Right lobe of liver (tissue), 6 donors: ENCODE measurements at regions not wholly inside any gene's neighbourhood (a gene's known extent, or its start where the extent isn't known, plus 50 kb on each side); places are given as distances from the start of the nearest gene placed in this dataset.
A peak's percentile ranks its signal among the peaks of the same experiment; 100 is the strongest.

Experiments
- ATAC-seq, 4 donors: fragments of 200-7000 bp; cut with Tn5 transposase; one replicate each; pipeline ENCODE4 v1.9.1; 2020; ENCODE audit warnings: mild to moderate bottlenecking in 4 of 4, moderate library complexity in 4 of 4
- DNase-seq, 3 donors: peaks; one replicate each; pipeline ENCODE4 v3.0.0-alpha.2; 2020
- H3K27ac ChIP-seq, 3 donors: fragments of 200-600 bp; one replicate each; pipeline ENCODE4 v1.8.0; 2022
- H3K27me3 ChIP-seq, 2 donors: fragments of 200-600 bp; one replicate each; pipeline ENCODE4 v1.8.0; 2022
- H3K36me3 ChIP-seq, 4 donors: fragments of 200-600 bp; sonication (generic) in 1 of 4; one replicate each; pipeline versions ENCODE4 v1.5.1 to v1.8.0; 2017 to 2022; ENCODE audit warnings: control low read depth in 1 of 4
- H3K4me1 ChIP-seq, 4 donors: fragments of 200-600 bp; sonication (generic) in 1 of 4; one replicate each; pipeline versions ENCODE4 v1.5.1 to v1.8.0; 2017 to 2022; ENCODE audit warnings: control low read depth in 1 of 4
- H3K4me3 ChIP-seq, 3 donors: fragments of 200-600 bp; one replicate each; pipeline ENCODE4 v1.8.0; 2022
- H3K9me3 ChIP-seq, 4 donors: fragments of 200-600 bp; sonication (generic) in 1 of 4; one replicate each; pipeline versions ENCODE4 v1.5.1 to v1.8.0; 2017 to 2022; ENCODE audit warnings: control low read depth in 1 of 4
- CTCF ChIP-seq, 4 donors: fragments of 200-600 bp in 3 of 4; fragments of 450-650 bp in 1 of 4; IDR thresholded peaks; one replicate each; pipeline versions ENCODE4 v1.5.1 to v1.8.0; 2016 to 2022; ENCODE audit warnings: antibody characterized with exemption in 4 of 4, mild to moderate bottlenecking in 2 of 4
- POLR2A ChIP-seq: fragments of 450-650 bp; IDR thresholded peaks from one replicate; pipeline ENCODE4 v1.6.1; 2017; ENCODE audit warnings: antibody characterized with exemption, mild to moderate bottlenecking
- WGBS: methylation state at CpG from one replicate; pipeline ENCODE4 v1.1.6; 2018; ENCODE audit warnings: low coverage, low lambda C conversion rate; ENCODE audit not compliant: insufficient coverage; ENCODE audit errors: missing lambda C conversion rate; 5-methylcytosine and 5-hydroxymethylcytosine counted together
- intact Hi-C, 2 donors: fragments of 100-400 bp; cut with DNase I; formaldehyde crosslinking; loops; one replicate each; pipeline versions ENCODE4 v1.11.2 to v1.14.1; 2022
- donor health status: DM: no; HTN: yes; CAD: no.
- donor health status: DM: no; HTN: no; CAD: no.
- donor health status: DM: no; HTN: no; CAD: no.
- donor health status: DM: no; HTN: yes; CAD: no.
- donor health status: DM: no; HTN: yes; CAD: no.

GRCh38 chr2:56077359-56077915 is 106.4 kb upstream of the CCDC85A start:
- intact Hi-C loops = no loop called here
- no peak overlapping the region for H3K27ac ChIP-seq
- no peaks in the 10 kb centered on the region for H3K9me3 ChIP-seq
- H3K4me1 ChIP-seq = no peaks in the 10 kb centered on the region
- DNase-seq (no peak), ATAC-seq (no peak)
- peak; percentile 15 to 42 (median 32) for TF ChIP-seq CTCF (IDR thresholded peaks at IDR 0.05)
- TF ChIP-seq POLR2A = no peak
- 42% methylated on average over 6 of the region's 6 CpGs for WGBS
- no peaks in the 10 kb centered on the region for H3K36me3 ChIP-seq
- no peak overlapping the region for H3K4me3 ChIP-seq
- H3K27me3 ChIP-seq = no peaks in the 10 kb centered on the region

DNA sequence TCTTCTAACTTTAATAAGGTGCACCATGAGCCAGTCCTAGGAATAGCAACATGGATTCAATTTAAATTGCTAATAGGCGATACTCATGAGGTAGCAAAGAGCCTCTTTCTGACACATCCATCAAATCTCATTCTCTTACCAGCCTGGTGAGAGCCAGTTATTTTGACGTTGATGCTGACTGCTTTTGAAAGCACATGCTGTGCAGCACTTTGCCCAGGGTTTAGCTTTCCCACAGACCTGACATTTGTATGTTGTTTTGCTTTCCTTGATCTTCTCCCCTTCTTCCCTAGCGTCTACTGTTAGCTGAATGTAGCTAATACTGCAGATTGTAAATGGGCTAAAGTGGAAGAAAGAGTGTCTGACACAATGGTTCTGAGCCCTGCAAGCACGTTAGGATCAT is 101.1 kb upstream of the CCDC85A start:
- TF ChIP-seq POLR2A (no peak), CTCF (IDR thresholded peaks at IDR 0.05) (no peak)
- 52% methylated on average over 4 of the region's 4 CpGs for WGBS
- intact Hi-C loops = no loop called here
- no peak for DNase-seq
- H3K9me3 ChIP-seq = no peaks in the 10 kb centered on the region
- H3K27me3 ChIP-seq = no peaks in the 10 kb centered on the region
- no peak for ATAC-seq
- H3K4me3 ChIP-seq = no peak overlapping the region
- H3K4me1 ChIP-seq = no peaks in the 10 kb centered on the region
- no peak overlapping the region for H3K27ac ChIP-seq
- no peaks in the 10 kb centered on the region for H3K36me3 ChIP-seq

DNA sequence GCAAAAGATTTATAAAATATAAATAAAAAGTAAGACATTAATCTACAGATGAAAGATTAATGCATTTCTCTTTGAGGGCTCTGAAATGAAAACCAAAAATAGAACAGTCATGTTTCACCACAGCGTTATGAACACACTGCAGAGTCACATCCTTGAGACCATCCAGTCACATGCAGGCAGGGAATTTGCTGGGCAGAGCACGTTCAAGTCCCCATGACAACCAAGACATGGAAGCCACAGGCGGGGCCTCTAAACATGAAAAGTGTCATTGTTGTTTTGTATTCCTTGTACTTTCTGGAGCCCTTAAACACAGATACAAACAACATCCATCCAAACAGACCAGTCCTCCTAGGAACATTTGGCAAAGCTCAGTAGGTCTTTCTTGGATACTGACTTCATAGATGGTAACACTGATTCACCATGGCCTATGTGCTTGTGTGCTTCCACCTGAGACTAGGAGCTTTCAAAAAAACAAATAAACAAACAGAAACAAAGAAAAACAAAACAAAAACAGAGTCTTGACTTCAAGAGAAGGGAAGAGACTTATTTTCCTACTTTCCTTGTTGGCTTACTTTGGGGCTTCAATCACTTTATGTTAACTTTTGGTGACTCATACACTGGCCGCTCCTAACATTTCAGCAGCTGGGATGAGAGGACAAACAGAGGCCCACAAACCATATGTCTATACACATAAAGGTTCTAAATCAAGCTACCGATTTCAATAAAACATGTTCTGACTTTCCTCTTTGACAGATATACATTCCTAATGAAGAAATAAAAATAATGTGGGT is 99.5 kb upstream of the CCDC85A start:
- no peaks in the 10 kb centered on the region for H3K4me1 ChIP-seq
- no peaks in the 10 kb centered on the region for H3K36me3 ChIP-seq
- H3K4me3 ChIP-seq = no peak overlapping the region
- DNase-seq (no peak), ATAC-seq (no peak)
- intact Hi-C loops = no loop called here
- 62% methylated on average over 5 of the region's 5 CpGs for WGBS
- no peak overlapping the region for H3K27ac ChIP-seq
- TF ChIP-seq POLR2A (no peak), CTCF (IDR thresholded peaks at IDR 0.05) (no peak)
- no peaks in the 10 kb centered on the region for H3K9me3 ChIP-seq
- H3K27me3 ChIP-seq = no peaks in the 10 kb centered on the region

DNA sequence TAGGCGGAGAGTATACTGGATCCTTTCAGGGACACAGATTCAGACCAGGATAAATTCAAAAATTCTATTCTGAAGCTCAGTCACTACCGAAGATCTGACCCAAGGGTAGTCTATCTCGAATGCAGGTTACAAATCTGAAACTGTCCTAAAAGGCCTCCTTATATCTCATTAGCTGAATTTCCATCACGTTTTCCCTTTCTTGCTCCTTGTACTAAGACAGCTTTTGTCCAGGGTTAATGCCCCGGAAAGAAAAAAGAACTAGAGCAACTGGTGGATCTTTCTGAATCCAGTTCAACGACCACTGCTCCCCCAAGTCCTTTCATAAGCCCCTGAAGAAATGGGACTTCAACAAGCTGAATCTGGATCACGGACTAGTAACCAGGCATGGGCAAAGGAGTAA is 97.5 kb upstream of the CCDC85A start:
- Histone ChIP-seq H3K4me1 (no peaks in the 10 kb centered on the region), H3K27ac (no peak overlapping the region), H3K36me3 (no peaks in the 10 kb centered on the region), H3K9me3 (no peaks in the 10 kb centered on the region), H3K27me3 (no peaks in the 10 kb centered on the region), H3K4me3 (no peak overlapping the region)
- intact Hi-C loops = no loop called here
- 50% methylated on average over 7 of the region's 7 CpGs for WGBS
- no peak for TF ChIP-seq POLR2A
- TF ChIP-seq CTCF (IDR thresholded peaks at IDR 0.05) = no peak
- DNase-seq (no peak), ATAC-seq (no peak)
